ENCODE measurements at regions not wholly inside any gene's neighbourhood (a gene's known extent, or its start where the extent isn't known, plus 50 kb on each side); places are given as distances from the start of the nearest gene placed in this dataset.

- TF ChIP-seq, protein P1, sequence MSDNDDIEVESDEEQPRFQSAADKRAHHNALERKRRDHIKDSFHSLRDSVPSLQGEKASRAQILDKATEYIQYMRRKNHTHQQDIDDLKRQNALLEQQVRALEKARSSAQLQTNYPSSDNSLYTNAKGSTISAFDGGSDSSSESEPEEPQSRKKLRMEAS (IDR thresholded peaks at IDR 0.05) = no peak
- TF ChIP-seq POLR2A (IDR thresholded peaks at IDR 0.05; ENCODE audit: borderline replicate concordance, extremely low read depth, insufficient read depth, insufficient read length) (no peak), CTCF (IDR thresholded peaks at IDR 0.05 in 2 of 3, conservative IDR thresholded peaks at IDR 0.05 in 1 of 3; ENCODE audit: borderline replicate concordance in 1 of 3, insufficient read depth in 1 of 3, low read depth in 2 of 3, low read length in 2 of 3) (no peak), YY1 (IDR thresholded peaks at IDR 0.05; ENCODE audit: extremely low read depth, insufficient replicate concordance, low read depth, low read length) (no peak), JUND (IDR thresholded peaks at IDR 0.05) (no peak), SIN3A (IDR thresholded peaks at IDR 0.05; ENCODE audit: low read depth) (no peak), EZH2 (IDR thresholded peaks at IDR 0.05) (no peak), EGR1 (IDR thresholded peaks at IDR 0.05; ENCODE audit: low read depth) (no peak), ZNF274 (IDR thresholded peaks at IDR 0.05; ENCODE audit: low read depth, low read length) (no peak), EZH2phosphoT487 (IDR thresholded peaks at IDR 0.05; ENCODE audit: borderline replicate concordance) (no peak)
- TF ChIP-seq, protein P2, sequence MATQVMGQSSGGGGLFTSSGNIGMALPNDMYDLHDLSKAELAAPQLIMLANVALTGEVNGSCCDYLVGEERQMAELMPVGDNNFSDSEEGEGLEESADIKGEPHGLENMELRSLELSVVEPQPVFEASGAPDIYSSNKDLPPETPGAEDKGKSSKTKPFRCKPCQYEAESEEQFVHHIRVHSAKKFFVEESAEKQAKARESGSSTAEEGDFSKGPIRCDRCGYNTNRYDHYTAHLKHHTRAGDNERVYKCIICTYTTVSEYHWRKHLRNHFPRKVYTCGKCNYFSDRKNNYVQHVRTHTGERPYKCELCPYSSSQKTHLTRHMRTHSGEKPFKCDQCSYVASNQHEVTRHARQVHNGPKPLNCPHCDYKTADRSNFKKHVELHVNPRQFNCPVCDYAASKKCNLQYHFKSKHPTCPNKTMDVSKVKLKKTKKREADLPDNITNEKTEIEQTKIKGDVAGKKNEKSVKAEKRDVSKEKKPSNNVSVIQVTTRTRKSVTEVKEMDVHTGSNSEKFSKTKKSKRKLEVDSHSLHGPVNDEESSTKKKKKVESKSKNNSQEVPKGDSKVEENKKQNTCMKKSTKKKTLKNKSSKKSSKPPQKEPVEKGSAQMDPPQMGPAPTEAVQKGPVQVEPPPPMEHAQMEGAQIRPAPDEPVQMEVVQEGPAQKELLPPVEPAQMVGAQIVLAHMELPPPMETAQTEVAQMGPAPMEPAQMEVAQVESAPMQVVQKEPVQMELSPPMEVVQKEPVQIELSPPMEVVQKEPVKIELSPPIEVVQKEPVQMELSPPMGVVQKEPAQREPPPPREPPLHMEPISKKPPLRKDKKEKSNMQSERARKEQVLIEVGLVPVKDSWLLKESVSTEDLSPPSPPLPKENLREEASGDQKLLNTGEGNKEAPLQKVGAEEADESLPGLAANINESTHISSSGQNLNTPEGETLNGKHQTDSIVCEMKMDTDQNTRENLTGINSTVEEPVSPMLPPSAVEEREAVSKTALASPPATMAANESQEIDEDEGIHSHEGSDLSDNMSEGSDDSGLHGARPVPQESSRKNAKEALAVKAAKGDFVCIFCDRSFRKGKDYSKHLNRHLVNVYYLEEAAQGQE (IDR thresholded peaks at IDR 0.05; ENCODE audit: low read depth) = no peak
Measured at GRCh38 chr6:80482056-80482455, 375.6 kb downstream of the BCKDHB start.
